ENCODE measurements at regions not wholly inside any gene's neighbourhood (a gene's known extent, or its start where the extent isn't known, plus 50 kb on each side); places are given as distances from the start of the nearest gene placed in this dataset.

- H3K27me3 Mint-ChIP-seq, result peaks cover 44% of the 10 kb centered on the region
- CTCF ChIA-PET, result no interaction called here
- Histone ChIP-seq H3K36me3 (replicated peaks in 1 of 2; ENCODE audit: control extremely low read depth in 1 of 2, control insufficient read depth in 1 of 2, extremely low read depth in 1 of 2, insufficient read depth in 2 of 2, low read length in 1 of 2) (no peaks in the 10 kb centered on the region), H3K4me3 (ENCODE audit: control extremely low read depth in 1 of 5, extremely low read depth in 1 of 5, insufficient read depth in 1 of 5, low read depth in 2 of 5, low read length in 4 of 5) (no peak overlapping the region), H3K9ac (ENCODE audit: low read length) (no peak overlapping the region), H3K27me3 (replicated peaks in 1 of 4; ENCODE audit: control extremely low read depth in 1 of 4, control insufficient read depth in 3 of 4, insufficient read depth in 4 of 4, low read length in 3 of 4) (peaks cover 0 to 23% (median 1%) of the 10 kb centered on the region in 4 experiments), H3K27ac (ENCODE audit: low read length in 2 of 2) (no peak overlapping the region), H3K79me2 (ENCODE audit: control insufficient read depth, insufficient read depth, low read length) (no peaks in the 10 kb centered on the region), H3K4me2 (replicated peaks; ENCODE audit: low read depth, low read length, poor library complexity, severe bottlenecking) (no peak overlapping the region), H3K9me3 (ENCODE audit: control extremely low read depth in 1 of 3, control insufficient read depth in 2 of 3, insufficient read depth in 1 of 3, low read length in 2 of 3) (no peaks in the 10 kb centered on the region), H2AFZ (ENCODE audit: insufficient read depth, low read depth, low read length, poor library complexity, severe bottlenecking) (no peak overlapping the region), H3K4me1 (ENCODE audit: control insufficient read depth in 2 of 2, insufficient read depth in 2 of 2, low read length in 2 of 2) (no peaks in the 10 kb centered on the region), H4K20me1 (ENCODE audit: control insufficient read depth, insufficient read depth, low read length, poor library complexity, severe bottlenecking) (no peaks in the 10 kb centered on the region)
- TF ChIP-seq EZH2 (IDR thresholded peaks at IDR 0.05; ENCODE audit: borderline replicate concordance, insufficient read depth, low read depth, low read length, poor library complexity, severe bottlenecking) (no peak), CTCF (IDR thresholded peaks at IDR 0.05) (no peak)
- POLR2A ChIA-PET, result no interaction called here
- no peak for DNase-seq
- intact Hi-C loops (cut with micrococcal nuclease), result no loop called here
- no peak overlapping the region for H3K4me3 Mint-ChIP-seq
- 89% methylated on average over 2 of the region's 6 CpGs for WGBS (ENCODE audit: insufficient coverage)
- ATAC-seq (ENCODE audit: low read depth), result no peak
- no peak overlapping the region for H3K27ac Mint-ChIP-seq
- no peaks in the 10 kb centered on the region for H3K4me1 Mint-ChIP-seq
- no peaks in the 10 kb centered on the region for H3K9me3 Mint-ChIP-seq (ENCODE audit: insufficient read depth)
Observed at GRCh38 chr12:53842686-53843085, 90.9 kb upstream of the CISTR start.

DNA sequence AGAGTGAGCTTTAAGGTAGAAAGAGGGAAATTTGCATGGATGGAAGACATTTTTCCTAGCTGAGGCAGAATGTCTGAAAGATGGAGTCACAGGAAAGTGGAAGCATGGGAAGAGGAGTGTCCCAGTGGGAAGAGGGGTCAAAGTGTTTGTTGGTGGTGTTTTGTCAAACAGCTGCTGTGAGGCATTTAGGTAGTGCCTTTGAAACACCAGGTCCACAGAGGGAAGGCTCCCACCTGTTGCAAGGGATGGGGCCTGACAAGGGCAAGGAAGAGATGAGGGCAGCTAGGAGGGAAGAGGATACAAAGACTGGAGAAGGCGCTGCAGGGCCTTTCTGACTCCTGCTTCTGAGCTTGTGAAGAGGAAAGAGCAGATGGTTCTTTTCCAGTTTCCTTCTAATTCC, 91.8 kb upstream of the CISTR start:
- Histone ChIP-seq H3K4me1 (ENCODE audit: control insufficient read depth in 2 of 2, insufficient read depth in 2 of 2, low read length in 2 of 2) (no peaks in the 10 kb centered on the region), H3K36me3 (replicated peaks in 1 of 2; ENCODE audit: control extremely low read depth in 1 of 2, control insufficient read depth in 1 of 2, extremely low read depth in 1 of 2, insufficient read depth in 2 of 2, low read length in 1 of 2) (no peaks in the 10 kb centered on the region), H3K27me3 (replicated peaks in 1 of 4; ENCODE audit: control extremely low read depth in 1 of 4, control insufficient read depth in 3 of 4, insufficient read depth in 4 of 4, low read length in 3 of 4) (peaks cover 0 to 26% (median 1%) of the 10 kb centered on the region in 4 experiments), H3K9me3 (ENCODE audit: control extremely low read depth in 1 of 3, control insufficient read depth in 2 of 3, insufficient read depth in 1 of 3, low read length in 2 of 3) (no peaks in the 10 kb centered on the region), H3K4me3 (ENCODE audit: control extremely low read depth in 1 of 5, extremely low read depth in 1 of 5, insufficient read depth in 1 of 5, low read depth in 2 of 5, low read length in 4 of 5) (no peak overlapping the region), H2AFZ (ENCODE audit: insufficient read depth, low read depth, low read length, poor library complexity, severe bottlenecking) (no peak overlapping the region), H3K4me2 (replicated peaks; ENCODE audit: low read depth, low read length, poor library complexity, severe bottlenecking) (no peak overlapping the region), H3K79me2 (ENCODE audit: control insufficient read depth, insufficient read depth, low read length) (no peaks in the 10 kb centered on the region), H4K20me1 (ENCODE audit: control insufficient read depth, insufficient read depth, low read length, poor library complexity, severe bottlenecking) (no peaks in the 10 kb centered on the region), H3K27ac (ENCODE audit: low read length in 2 of 2) (no peak overlapping the region), H3K9ac (ENCODE audit: low read length) (no peak overlapping the region)
- peaks cover 44% of the 10 kb centered on the region for H3K27me3 Mint-ChIP-seq
- H3K27ac Mint-ChIP-seq, result no peak overlapping the region
- ChIA-PET POLR2A (no interaction called here), CTCF (interaction anchor here (0.6 kb wide), 1 partner anchor 615 kb away, joined by 3 read pairs; no protein-coding TSS in a partner anchor)
- no CpG with 5 or more reads among the region's 1 CpG for WGBS (ENCODE audit: insufficient coverage)
- H3K9me3 Mint-ChIP-seq (ENCODE audit: insufficient read depth), result no peaks in the 10 kb centered on the region
- no peak for TF ChIP-seq CTCF (IDR thresholded peaks at IDR 0.05)
- TF ChIP-seq EZH2 (IDR thresholded peaks at IDR 0.05; ENCODE audit: borderline replicate concordance, insufficient read depth, low read depth, low read length, poor library complexity, severe bottlenecking), result no peak
- intact Hi-C loops (cut with micrococcal nuclease), result no loop called here
- no peak overlapping the region for H3K4me3 Mint-ChIP-seq
- no peaks in the 10 kb centered on the region for H3K4me1 Mint-ChIP-seq
- DNase-seq, result no peak
- no peak for ATAC-seq (ENCODE audit: low read depth)
